DMS 273 treated with DMSO at 0.1 percent for 48 hours (cell line): ENCODE measurements at regions not wholly inside any gene's neighbourhood (a gene's known extent, or its start where the extent isn't known, plus 50 kb on each side); places are given as distances from the start of the nearest gene placed in this dataset.

Experiments used
- DNase-seq: peaks from one replicate; lab custom pipeline; 2025; lab: John Stamatoyannopoulos, UW

- no peak for DNase-seq
Observed at GRCh38 chr2:64283641-64284361, 139.6 kb upstream of the PELI1 start.

GRCh38 chr2:64284751-64285150, 140.5 kb upstream of the PELI1 start:
- DNase-seq, result peak; percentile 26

GRCh38 chr2:64287202-64287740, 143.1 kb upstream of the PELI1 start:
- no peak for DNase-seq

GRCh38 chr2:64288321-64289193, 144.3 kb upstream of the PELI1 start:
- no peak for DNase-seq

GRCh38 chr2:64289251-64289650, 145.0 kb upstream of the PELI1 start:
- DNase-seq, result no peak

GRCh38 chr2:64289737-64290136, 145.5 kb upstream of the PELI1 start:
- no peak for DNase-seq

- no peak for DNase-seq
Observed at GRCh38 chr2:64291181-64291580, 147.0 kb upstream of the PELI1 start.

GRCh38 chr2:64295326-64296139, 151.3 kb upstream of the PELI1 start:
- DNase-seq, result no peak

- DNase-seq, result no peak
Observed at GRCh38 chr2:64296140-64296480, 151.9 kb upstream of the PELI1 start.

- no peak for DNase-seq
Observed at GRCh38 chr2:64296695-64297346, 152.6 kb upstream of the PELI1 start.

- DNase-seq, result no peak
Observed at GRCh38 chr2:64298161-64298560, 153.9 kb upstream of the PELI1 start.

- no peak for DNase-seq
Observed at GRCh38 chr2:64300066-64300465, 153.9 kb upstream of the LGALSL start.

GRCh38 chr2:64303250-64303649, 150.7 kb upstream of the LGALSL start:
- DNase-seq, result no peak

GRCh38 chr2:64307421-64307820, 146.5 kb upstream of the LGALSL start:
- DNase-seq, result no peak

- DNase-seq, result no peak
Observed at GRCh38 chr2:64311191-64311910, 142.6 kb upstream of the LGALSL start.

GRCh38 chr2:64311948-64312621, 141.9 kb upstream of the LGALSL start:
- DNase-seq, result peak; percentile 19

GRCh38 chr2:64312622-64313397, 141.2 kb upstream of the LGALSL start:
- no peak for DNase-seq

GRCh38 chr2:64313398-64313723, 140.6 kb upstream of the LGALSL start:
- DNase-seq, result no peak

- DNase-seq, result no peak
Observed at GRCh38 chr2:64315291-64315960, 138.5 kb upstream of the LGALSL start.
